DND-41 (cell line): ENCODE measurements at regions not wholly inside any gene's neighbourhood (a gene's known extent, or its start where the extent isn't known, plus 50 kb on each side); places are given as distances from the start of the nearest gene placed in this dataset.
A peak's percentile ranks its signal among the peaks of the same experiment; 100 is the strongest.

Experiments
- ATAC-seq: fragments of 200-7000 bp; cut with Tn5 transposase; 3 replicates; pipeline ENCODE4 v1.9.1; 2021; ENCODE audit warnings: low read depth; ENCODE audit not compliant: insufficient read depth
- DNase-seq: peaks from one replicate; pipeline ENCODE4 v3.0.0-alpha.2; 2020
- H2AFZ ChIP-seq: 2 replicates; pipeline ENCODE4 v1.6.0; 2012; ENCODE audit warnings: low read depth, low read length
- H3K27ac ChIP-seq: 2 replicates; pipeline ENCODE4 v1.5.1; 2012; ENCODE audit warnings: low read length, inconsistent platforms
- H3K27me3 ChIP-seq: fragments of 200-600 bp; sonication (generic); 2 replicates; pipeline ENCODE4 v1.6.0; 2012; ENCODE audit warnings: low read length, mild to moderate bottlenecking, inconsistent platforms; ENCODE audit not compliant: insufficient read depth, poor library complexity
- H3K36me3 ChIP-seq: 2 replicates; pipeline ENCODE4 v1.5.1; 2012; ENCODE audit warnings: low read length, inconsistent platforms; ENCODE audit not compliant: insufficient read depth
- H3K4me1 ChIP-seq: 2 replicates; pipeline ENCODE4 v1.5.1; 2012; ENCODE audit warnings: mild to moderate bottlenecking, low read length; ENCODE audit not compliant: insufficient read depth
- H3K4me2 ChIP-seq: 2 replicates; pipeline ENCODE4 v1.6.0; 2012; ENCODE audit warnings: mild to moderate bottlenecking, moderate library complexity, low read length, inconsistent platforms; ENCODE audit not compliant: insufficient read depth
- H3K4me3 ChIP-seq, 2 experiments: fragments of 200-600 bp in 1 of 2; shearing (Covaris generic) in 1 of 2; 2 replicates each; pipeline ENCODE4 v1.5.1; 2012 to 2016; ENCODE audit warnings: inconsistent platforms in 2 of 2, low read length in 2 of 2, mild to moderate bottlenecking in 2 of 2, low read depth in 1 of 2, moderate library complexity in 1 of 2
- H3K79me2 ChIP-seq: 2 replicates; pipeline ENCODE4 v1.6.0; 2012; ENCODE audit warnings: low read length, inconsistent platforms; ENCODE audit not compliant: insufficient read depth
- H3K9ac ChIP-seq: 2 replicates; pipeline ENCODE4 v1.6.0; 2012; ENCODE audit warnings: low read depth, mild to moderate bottlenecking, inconsistent platforms, low read length, moderate library complexity
- H3K9me3 ChIP-seq: 2 replicates; pipeline ENCODE4 v1.5.1; 2012; ENCODE audit warnings: low read length, moderate library complexity, mild to moderate bottlenecking, inconsistent platforms; ENCODE audit not compliant: insufficient read depth, severe bottlenecking
- H4K20me1 ChIP-seq: 2 replicates; pipeline ENCODE4 v1.6.0; 2012; ENCODE audit warnings: low read length; ENCODE audit not compliant: insufficient read depth
- EZH2 ChIP-seq: IDR thresholded peaks from 3 replicates; pipeline ENCODE4 v1.6.1; 2012; ENCODE audit warnings: borderline replicate concordance, low read depth, mild to moderate bottlenecking, moderate library complexity, low read length, inconsistent platforms; ENCODE audit not compliant: severe bottlenecking
- TF ChIP-seq, protein P1 (sequence below): IDR thresholded peaks from 2 replicates; pipeline ENCODE4 v1.5.1; 2012; ENCODE audit warnings: borderline replicate concordance, low read length, moderate library complexity, mild to moderate bottlenecking; ENCODE audit not compliant: poor library complexity, severe bottlenecking; ENCODE audit errors: extremely low read depth

DNA sequence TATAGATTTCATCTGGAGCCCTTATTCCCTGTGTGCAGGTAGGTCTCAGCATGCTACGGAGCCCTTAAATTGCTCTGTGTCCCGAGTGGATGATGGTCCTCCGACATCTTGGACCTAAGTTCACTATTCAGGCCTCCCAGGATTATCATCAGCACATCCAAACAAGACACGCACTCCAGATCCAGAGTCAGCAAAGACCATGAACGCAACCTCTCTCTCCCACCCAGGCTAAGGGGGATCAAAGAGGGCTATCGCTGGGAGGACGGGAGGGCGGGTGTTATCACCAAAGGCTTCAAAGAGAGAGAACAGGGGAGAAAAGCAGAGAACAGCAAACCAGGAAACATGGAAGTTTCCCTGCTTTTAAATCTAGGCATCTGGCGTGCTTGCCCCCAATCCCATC is 659.4 kb downstream of the TBC1D22A start:
- Histone ChIP-seq H3K36me3 (no peaks in the 10 kb centered on the region), H2AFZ (no peak overlapping the region), H3K79me2 (no peaks in the 10 kb centered on the region), H3K4me1 (no peaks in the 10 kb centered on the region), H3K4me2 (no peak overlapping the region), H3K27me3 (peaks cover under 1% of the 10 kb centered on the region), H3K9ac (no peak overlapping the region), H3K9me3 (no peaks in the 10 kb centered on the region), H3K27ac (no peak overlapping the region), H3K4me3 (no peak overlapping the region), H4K20me1 (no peaks in the 10 kb centered on the region)
- no peak for DNase-seq
- TF ChIP-seq, protein P1, sequence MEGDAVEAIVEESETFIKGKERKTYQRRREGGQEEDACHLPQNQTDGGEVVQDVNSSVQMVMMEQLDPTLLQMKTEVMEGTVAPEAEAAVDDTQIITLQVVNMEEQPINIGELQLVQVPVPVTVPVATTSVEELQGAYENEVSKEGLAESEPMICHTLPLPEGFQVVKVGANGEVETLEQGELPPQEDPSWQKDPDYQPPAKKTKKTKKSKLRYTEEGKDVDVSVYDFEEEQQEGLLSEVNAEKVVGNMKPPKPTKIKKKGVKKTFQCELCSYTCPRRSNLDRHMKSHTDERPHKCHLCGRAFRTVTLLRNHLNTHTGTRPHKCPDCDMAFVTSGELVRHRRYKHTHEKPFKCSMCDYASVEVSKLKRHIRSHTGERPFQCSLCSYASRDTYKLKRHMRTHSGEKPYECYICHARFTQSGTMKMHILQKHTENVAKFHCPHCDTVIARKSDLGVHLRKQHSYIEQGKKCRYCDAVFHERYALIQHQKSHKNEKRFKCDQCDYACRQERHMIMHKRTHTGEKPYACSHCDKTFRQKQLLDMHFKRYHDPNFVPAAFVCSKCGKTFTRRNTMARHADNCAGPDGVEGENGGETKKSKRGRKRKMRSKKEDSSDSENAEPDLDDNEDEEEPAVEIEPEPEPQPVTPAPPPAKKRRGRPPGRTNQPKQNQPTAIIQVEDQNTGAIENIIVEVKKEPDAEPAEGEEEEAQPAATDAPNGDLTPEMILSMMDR: no peak
- TF ChIP-seq EZH2: no peak
- no peak for ATAC-seq

DNA sequence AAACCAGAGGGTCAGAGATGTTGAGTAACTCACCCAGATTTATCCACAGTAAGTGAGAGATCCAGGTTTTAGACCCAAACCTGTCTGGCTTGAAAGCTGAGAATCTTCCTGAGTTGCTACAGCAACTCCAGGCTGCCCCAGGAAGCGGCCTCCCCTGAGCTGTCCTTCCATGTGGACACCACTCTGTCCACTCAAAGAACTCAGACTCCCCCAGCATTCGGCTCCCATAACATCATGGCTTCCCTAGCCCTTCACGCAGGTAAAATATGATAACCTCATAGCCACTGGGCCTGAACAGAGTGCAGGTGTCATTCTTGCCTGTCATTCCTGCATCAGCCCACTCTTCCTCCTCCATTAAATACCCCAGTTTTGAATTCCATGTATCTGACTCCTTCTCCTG is 657.8 kb downstream of the TBC1D22A start:
- no peak for DNase-seq
- Histone ChIP-seq H3K4me1 (no peaks in the 10 kb centered on the region), H3K9ac (no peak overlapping the region), H3K27ac (no peak overlapping the region), H3K4me3 (no peak overlapping the region), H3K27me3 (peaks cover 5% of the 10 kb centered on the region), H3K9me3 (no peaks in the 10 kb centered on the region), H2AFZ (no peak overlapping the region), H3K4me2 (no peak overlapping the region), H3K36me3 (no peaks in the 10 kb centered on the region), H4K20me1 (no peaks in the 10 kb centered on the region), H3K79me2 (no peaks in the 10 kb centered on the region)
- ATAC-seq: no peak
- TF ChIP-seq, protein P1: no peak

DNA sequence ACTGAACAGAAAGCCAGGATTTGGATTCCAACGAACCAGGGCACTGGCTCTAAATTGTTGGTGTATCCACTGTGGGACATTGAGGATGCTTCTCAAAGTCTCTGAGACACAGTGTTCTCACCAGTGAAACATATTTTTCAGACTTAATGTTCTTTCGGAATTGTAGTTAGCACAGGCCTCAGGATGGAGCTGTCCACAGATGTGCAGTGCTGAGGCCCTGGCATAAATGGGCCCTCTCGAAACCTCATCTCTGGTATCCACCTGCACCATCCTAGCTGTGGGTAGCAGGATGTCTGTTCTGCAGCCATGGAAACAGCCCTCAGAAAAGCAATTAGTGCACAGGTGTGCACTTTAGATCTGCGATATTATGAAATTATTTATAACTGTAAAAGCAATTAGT is 656.8 kb downstream of the TBC1D22A start:
- H3K9ac ChIP-seq: no peak overlapping the region
- TF ChIP-seq, protein P1: no peak
- TF ChIP-seq EZH2: no peak
- no peak overlapping the region for H2AFZ ChIP-seq
- no peaks in the 10 kb centered on the region for H4K20me1 ChIP-seq
- H3K27me3 ChIP-seq: peaks cover 5% of the 10 kb centered on the region
- no peaks in the 10 kb centered on the region for H3K36me3 ChIP-seq
- no peak overlapping the region for H3K4me2 ChIP-seq
- H3K4me1 ChIP-seq: no peaks in the 10 kb centered on the region
- DNase-seq: peak; percentile 27
- no peak overlapping the region for H3K4me3 ChIP-seq
- H3K9me3 ChIP-seq: no peaks in the 10 kb centered on the region
- no peak; the same call in 2 of the 3 replicates for ATAC-seq
- H3K27ac ChIP-seq: no peak overlapping the region
- H3K79me2 ChIP-seq: no peaks in the 10 kb centered on the region

DNA sequence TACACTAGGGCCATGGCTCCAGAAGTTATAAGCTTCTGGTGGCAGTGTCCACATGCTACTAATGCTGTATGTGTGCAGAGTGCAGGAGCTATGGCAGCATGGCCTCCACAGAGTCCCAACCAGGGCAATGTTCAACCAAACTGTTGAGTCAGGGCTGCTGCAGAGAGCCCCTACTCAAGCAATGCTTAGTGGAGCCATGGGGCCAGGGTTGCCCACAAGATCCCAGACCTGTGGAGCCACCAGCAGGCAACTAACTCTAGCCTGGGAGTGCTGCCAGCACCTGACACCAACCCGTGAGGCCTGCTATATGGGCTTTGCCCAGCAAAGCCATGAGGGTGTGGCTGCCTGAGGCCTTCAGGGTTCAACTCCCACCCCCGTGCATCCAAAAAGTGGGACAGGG is 655.2 kb downstream of the TBC1D22A start:
- H3K27ac ChIP-seq: no peak overlapping the region
- no peak overlapping the region for H3K9ac ChIP-seq
- H3K4me2 ChIP-seq: no peak overlapping the region
- DNase-seq (no peak), ATAC-seq (no peak)
- H4K20me1 ChIP-seq: no peaks in the 10 kb centered on the region
- H3K27me3 ChIP-seq: peaks cover 5% of the 10 kb centered on the region
- TF ChIP-seq, protein P1: no peak
- no peak for TF ChIP-seq EZH2
- H3K4me1 ChIP-seq: no peaks in the 10 kb centered on the region
- no peaks in the 10 kb centered on the region for H3K9me3 ChIP-seq
- H3K79me2 ChIP-seq: no peaks in the 10 kb centered on the region
- H3K36me3 ChIP-seq: no peaks in the 10 kb centered on the region
- no peak overlapping the region for H2AFZ ChIP-seq
- H3K4me3 ChIP-seq: no peak overlapping the region
